ENCODE measurements at regions not wholly inside any gene's neighbourhood (a gene's known extent, or its start where the extent isn't known, plus 50 kb on each side); places are given as distances from the start of the nearest gene placed in this dataset.

- DNase-seq = no peak
- Histone ChIP-seq H3K36me3 (no peaks in the 10 kb centered on the region), H3K9me3 (ENCODE audit: severe bottlenecking) (no peaks in the 10 kb centered on the region), H3K27ac (no peak overlapping the region), H3K27me3 (ENCODE audit: insufficient read depth, low read depth, severe bottlenecking) (no peaks in the 10 kb centered on the region), H3K4me3 (ENCODE audit: low read depth, low read length) (no peak overlapping the region)
- TF ChIP-seq CTCF (IDR thresholded peaks at IDR 0.05; ENCODE audit: low read depth, low read length) = no peak
Observed at GRCh38 chr9:12874395-12874794, 99.6 kb downstream of the LURAP1L start.

GRCh38 chr9:12875191-12875590 lies 100.4 kb downstream of the LURAP1L start:
- no peak overlapping the region for H3K4me3 ChIP-seq (ENCODE audit: low read depth, low read length)
- DNase-seq = no peak
- no peaks in the 10 kb centered on the region for H3K9me3 ChIP-seq (ENCODE audit: severe bottlenecking)
- no peaks in the 10 kb centered on the region for H3K36me3 ChIP-seq
- no peak for TF ChIP-seq CTCF (IDR thresholded peaks at IDR 0.05; ENCODE audit: low read depth, low read length)
- H3K27ac ChIP-seq = no peak overlapping the region
- H3K27me3 ChIP-seq (ENCODE audit: insufficient read depth, low read depth, severe bottlenecking) = no peaks in the 10 kb centered on the region

- Histone ChIP-seq H3K36me3 (no peaks in the 10 kb centered on the region), H3K9me3 (ENCODE audit: severe bottlenecking) (no peaks in the 10 kb centered on the region), H3K4me3 (ENCODE audit: low read depth, low read length) (no peak overlapping the region), H3K27ac (no peak overlapping the region), H3K27me3 (ENCODE audit: insufficient read depth, low read depth, severe bottlenecking) (no peaks in the 10 kb centered on the region)
- no peak for TF ChIP-seq CTCF (IDR thresholded peaks at IDR 0.05; ENCODE audit: low read depth, low read length)
- no peak for DNase-seq
Observed at GRCh38 chr9:12876872-12877271, 102.1 kb downstream of the LURAP1L start.

GRCh38 chr9:12878351-12878978 lies 103.6 kb downstream of the LURAP1L start:
- no peak overlapping the region for H3K27ac ChIP-seq
- no peak for DNase-seq
- H3K27me3 ChIP-seq (ENCODE audit: insufficient read depth, low read depth, severe bottlenecking) = no peaks in the 10 kb centered on the region
- no peaks in the 10 kb centered on the region for H3K9me3 ChIP-seq (ENCODE audit: severe bottlenecking)
- no peaks in the 10 kb centered on the region for H3K36me3 ChIP-seq
- no peak overlapping the region for H3K4me3 ChIP-seq (ENCODE audit: low read depth, low read length)
- no peak for TF ChIP-seq CTCF (IDR thresholded peaks at IDR 0.05; ENCODE audit: low read depth, low read length)

- TF ChIP-seq CTCF (IDR thresholded peaks at IDR 0.05; ENCODE audit: low read depth, low read length) = no peak
- no peaks in the 10 kb centered on the region for H3K27me3 ChIP-seq (ENCODE audit: insufficient read depth, low read depth, severe bottlenecking)
- no peak overlapping the region for H3K27ac ChIP-seq
- no peaks in the 10 kb centered on the region for H3K36me3 ChIP-seq
- no peak for DNase-seq
- no peak overlapping the region for H3K4me3 ChIP-seq (ENCODE audit: low read depth, low read length)
- no peaks in the 10 kb centered on the region for H3K9me3 ChIP-seq (ENCODE audit: severe bottlenecking)
Observed at GRCh38 chr9:12879961-12880360, 105.1 kb downstream of the LURAP1L start.

GRCh38 chr9:12880406-12881015 lies 105.7 kb downstream of the LURAP1L start:
- no peak for DNase-seq
- Histone ChIP-seq H3K4me3 (ENCODE audit: low read depth, low read length) (no peak overlapping the region), H3K36me3 (no peaks in the 10 kb centered on the region), H3K27ac (no peak overlapping the region), H3K27me3 (ENCODE audit: insufficient read depth, low read depth, severe bottlenecking) (no peaks in the 10 kb centered on the region), H3K9me3 (ENCODE audit: severe bottlenecking) (no peaks in the 10 kb centered on the region)
- no peak for TF ChIP-seq CTCF (IDR thresholded peaks at IDR 0.05; ENCODE audit: low read depth, low read length)

All from WERI-Rb-1 (cell line).